ENCODE measurements at regions not wholly inside any gene's neighbourhood (a gene's known extent, or its start where the extent isn't known, plus 50 kb on each side); places are given as distances from the start of the nearest gene placed in this dataset.

- ATAC-seq, result peak; percentile 51
- no peak for TF ChIP-seq CTCF (IDR thresholded peaks at IDR 0.05)
- Histone ChIP-seq H3K36me3 (no peaks in the 10 kb centered on the region), H3K9me3 (no peaks in the 10 kb centered on the region), H3K4me1 (no peaks in the 10 kb centered on the region), H3K27ac (no peak overlapping the region), H3K4me3 (no peak overlapping the region), H3K27me3 (no peaks in the 10 kb centered on the region)
- DNase-seq, result peak in 3 of 4 donors; percentile 52 to 93 (median 90)
- intact Hi-C loops (cut with DNase I), result no loop called here
Observed at GRCh38 chr11:112655371-112655770, 305.8 kb upstream of the NCAM1 start.

- no peak for ATAC-seq
- H3K4me3 ChIP-seq, result no peak overlapping the region
- TF ChIP-seq CTCF (IDR thresholded peaks at IDR 0.05), result no peak
- DNase-seq, result no peak
- intact Hi-C loops (cut with DNase I), result no loop called here
- H3K27me3 ChIP-seq, result no peaks in the 10 kb centered on the region
- no peak overlapping the region for H3K27ac ChIP-seq
- H3K9me3 ChIP-seq, result no peaks in the 10 kb centered on the region
- no peaks in the 10 kb centered on the region for H3K36me3 ChIP-seq
- H3K4me1 ChIP-seq, result no peaks in the 10 kb centered on the region
Observed at GRCh38 chr11:112656772-112657428, 304.3 kb upstream of the NCAM1 start.

- Histone ChIP-seq H3K4me3 (no peak overlapping the region), H3K27ac (no peak overlapping the region), H3K36me3 (no peaks in the 10 kb centered on the region), H3K4me1 (no peaks in the 10 kb centered on the region), H3K27me3 (no peaks in the 10 kb centered on the region), H3K9me3 (no peaks in the 10 kb centered on the region)
- intact Hi-C loops (cut with DNase I), result no loop called here
- TF ChIP-seq CTCF (IDR thresholded peaks at IDR 0.05), result no peak
- DNase-seq (peak in 2 of 4 donors; percentile 59 to 71), ATAC-seq (no peak)
Observed at GRCh38 chr11:112658431-112658878, 302.8 kb upstream of the NCAM1 start.

GRCh38 chr11:112661146-112661545 is 300.1 kb upstream of the NCAM1 start:
- no peak for TF ChIP-seq CTCF (IDR thresholded peaks at IDR 0.05)
- no peaks in the 10 kb centered on the region for H3K4me1 ChIP-seq
- no peaks in the 10 kb centered on the region for H3K36me3 ChIP-seq
- H3K4me3 ChIP-seq, result no peak overlapping the region
- H3K27me3 ChIP-seq, result no peaks in the 10 kb centered on the region
- H3K27ac ChIP-seq, result no peak overlapping the region
- DNase-seq (no peak), ATAC-seq (no peak)
- intact Hi-C loops (cut with DNase I), result no loop called here
- no peaks in the 10 kb centered on the region for H3K9me3 ChIP-seq

GRCh38 chr11:112661571-112661970 is 299.6 kb upstream of the NCAM1 start:
- TF ChIP-seq CTCF (IDR thresholded peaks at IDR 0.05), result no peak
- Histone ChIP-seq H3K4me3 (no peak overlapping the region), H3K9me3 (no peaks in the 10 kb centered on the region), H3K36me3 (no peaks in the 10 kb centered on the region), H3K4me1 (no peaks in the 10 kb centered on the region), H3K27ac (no peak overlapping the region), H3K27me3 (no peaks in the 10 kb centered on the region)
- intact Hi-C loops (cut with DNase I), result no loop called here
- DNase-seq, result no peak
- ATAC-seq, result no peak
